MCF 10A (cell line): ENCODE measurements at regions not wholly inside any gene's neighbourhood (a gene's known extent, or its start where the extent isn't known, plus 50 kb on each side); places are given as distances from the start of the nearest gene placed in this dataset.
"Not testable (repeated sequence)": the region's sequence is repeated elsewhere in the genome, so short reads cannot be mapped to it uniquely, and the experiment has no call there.

Experiments used
- BruUV-seq: library from RNA; stranded (reverse); fragments of 400-500 nt; replicated peaks from 2 replicates; lab custom pipeline; 2021; lab: Mats Ljungman, UMichigan
- CTCF ChIA-PET: fragments of 300-600 bp; sonication (Branson Sonifier 250); formaldehyde crosslinking; extraction: SDS; loops from one replicate; lab custom pipeline; 2021; ENCODE audit warnings: antibody characterized with exemption, inconsistent platforms; lab: Yijun Ruan, JAX
- POLR2A ChIA-PET: fragments of 300-600, 350-650 bp; sonication (Branson Sonifier 250); formaldehyde crosslinking; extraction: SDS; loops from one replicate; lab custom pipeline; 2020; ENCODE audit warnings: antibody characterized with exemption, inconsistent platforms; lab: Yijun Ruan, JAX
- DNase-seq: peaks from one replicate; pipeline ENCODE4 v3.0.0-alpha.2; 2018; ENCODE audit not compliant: unreplicated experiment
- H3K27ac Mint-ChIP-seq: one replicate; pipeline ENCODE4 v1.8.0; 2022; ENCODE audit warnings: mild to moderate bottlenecking, low read depth, mixed read lengths; ENCODE audit not compliant: unreplicated experiment
- H3K27me3 Mint-ChIP-seq: one replicate; pipeline ENCODE4 v1.8.0; 2022; ENCODE audit warnings: mixed read lengths; ENCODE audit not compliant: insufficient read depth, unreplicated experiment
- H3K36me3 Mint-ChIP-seq: one replicate; pipeline ENCODE4 v1.8.0; 2022; ENCODE audit warnings: mild to moderate bottlenecking, moderate library complexity, mixed read lengths; ENCODE audit not compliant: insufficient read depth, unreplicated experiment
- H3K4me1 Mint-ChIP-seq: one replicate; pipeline ENCODE4 v1.8.0; 2022; ENCODE audit warnings: mixed read lengths; ENCODE audit not compliant: insufficient read depth, unreplicated experiment
- H3K4me3 Mint-ChIP-seq: one replicate; pipeline ENCODE4 v1.8.0; 2022; ENCODE audit warnings: mild to moderate bottlenecking, moderate library complexity, mixed read lengths; ENCODE audit not compliant: unreplicated experiment
- H3K9me3 Mint-ChIP-seq: one replicate; pipeline ENCODE4 v1.8.0; 2022; ENCODE audit warnings: mixed read lengths; ENCODE audit not compliant: unreplicated experiment
- intact Hi-C: fragments of 100-400 bp; cut with micrococcal nuclease; formaldehyde crosslinking; loops from 2 replicates; pipeline ENCODE4 v1.14.1; 2022
- TF ChIP-seq, protein P1 (sequence below): fragments of 200-600 bp; IDR thresholded peaks from one replicate; pipeline ENCODE4 v1.8.0; 2022; ENCODE audit warnings: antibody characterized with exemption, mild to moderate bottlenecking; ENCODE audit not compliant: unreplicated experiment

DNA sequence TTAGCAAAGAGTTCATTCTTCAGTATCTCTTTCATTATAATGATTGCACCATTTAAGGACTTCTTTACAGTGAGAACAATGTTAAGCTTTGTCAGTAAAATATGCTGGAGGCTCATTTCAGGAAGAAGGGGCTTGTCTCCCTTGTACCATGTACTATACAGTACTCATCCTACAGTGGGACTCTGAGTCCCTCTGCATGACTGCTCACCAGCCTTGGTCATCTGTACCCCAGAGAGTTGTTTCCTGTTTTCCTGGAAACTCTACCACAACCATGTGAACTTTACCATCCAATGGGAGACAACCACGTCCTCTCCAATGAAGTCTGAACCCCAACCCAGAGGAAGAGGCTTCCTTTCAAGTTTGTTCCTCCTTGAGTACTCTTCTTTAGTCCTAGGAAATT is 1171.1 kb upstream of the CRIM1 start:
- Mint-ChIP-seq H3K9me3 (no peaks in the 10 kb centered on the region), H3K36me3 (no peaks in the 10 kb centered on the region), H3K27me3 (peaks cover 45% of the 10 kb centered on the region), H3K4me3 (no peak overlapping the region), H3K4me1 (no peaks in the 10 kb centered on the region), H3K27ac (no peak overlapping the region)
- ChIA-PET CTCF (no interaction called here), POLR2A (no interaction called here)
- no TSS peak for BruUV-seq
- TF ChIP-seq, protein P1, sequence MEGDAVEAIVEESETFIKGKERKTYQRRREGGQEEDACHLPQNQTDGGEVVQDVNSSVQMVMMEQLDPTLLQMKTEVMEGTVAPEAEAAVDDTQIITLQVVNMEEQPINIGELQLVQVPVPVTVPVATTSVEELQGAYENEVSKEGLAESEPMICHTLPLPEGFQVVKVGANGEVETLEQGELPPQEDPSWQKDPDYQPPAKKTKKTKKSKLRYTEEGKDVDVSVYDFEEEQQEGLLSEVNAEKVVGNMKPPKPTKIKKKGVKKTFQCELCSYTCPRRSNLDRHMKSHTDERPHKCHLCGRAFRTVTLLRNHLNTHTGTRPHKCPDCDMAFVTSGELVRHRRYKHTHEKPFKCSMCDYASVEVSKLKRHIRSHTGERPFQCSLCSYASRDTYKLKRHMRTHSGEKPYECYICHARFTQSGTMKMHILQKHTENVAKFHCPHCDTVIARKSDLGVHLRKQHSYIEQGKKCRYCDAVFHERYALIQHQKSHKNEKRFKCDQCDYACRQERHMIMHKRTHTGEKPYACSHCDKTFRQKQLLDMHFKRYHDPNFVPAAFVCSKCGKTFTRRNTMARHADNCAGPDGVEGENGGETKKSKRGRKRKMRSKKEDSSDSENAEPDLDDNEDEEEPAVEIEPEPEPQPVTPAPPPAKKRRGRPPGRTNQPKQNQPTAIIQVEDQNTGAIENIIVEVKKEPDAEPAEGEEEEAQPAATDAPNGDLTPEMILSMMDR: no peak
- DNase-seq: no peak
- intact Hi-C loops: no loop called here

DNA sequence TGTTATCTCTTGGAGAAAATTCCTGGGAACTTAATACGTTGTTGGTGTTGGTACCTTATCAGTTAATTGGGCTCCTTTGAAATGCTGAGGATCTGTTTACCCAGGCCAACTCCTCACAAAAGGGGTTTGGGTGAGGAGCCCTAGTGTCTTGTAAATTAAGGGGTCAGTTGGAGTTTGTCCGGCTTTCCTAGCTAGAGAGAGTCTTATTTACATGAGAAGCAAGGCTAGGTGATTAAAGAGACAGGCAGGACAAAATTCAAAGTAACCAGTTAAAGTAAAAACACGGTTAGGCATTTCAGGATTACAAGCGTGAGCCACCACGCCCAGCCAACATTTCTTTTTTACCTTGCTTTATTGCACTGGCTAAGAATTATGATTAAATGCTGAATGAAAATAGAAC is 1178.9 kb upstream of the CRIM1 start:
- intact Hi-C loops, H3K9me3 Mint-ChIP-seq, H3K4me1 Mint-ChIP-seq, DNase-seq, H3K36me3 Mint-ChIP-seq, BruUV-seq, H3K27ac Mint-ChIP-seq, POLR2A ChIA-PET, H3K4me3 Mint-ChIP-seq: not testable (repeated sequence)
- H3K27me3 Mint-ChIP-seq: peaks cover 73% of the 10 kb centered on the region
- CTCF ChIA-PET: interaction anchor here (0.6 kb wide), 1 partner anchor 233 kb away, joined by 3 read pairs; no protein-coding TSS in a partner anchor

DNA sequence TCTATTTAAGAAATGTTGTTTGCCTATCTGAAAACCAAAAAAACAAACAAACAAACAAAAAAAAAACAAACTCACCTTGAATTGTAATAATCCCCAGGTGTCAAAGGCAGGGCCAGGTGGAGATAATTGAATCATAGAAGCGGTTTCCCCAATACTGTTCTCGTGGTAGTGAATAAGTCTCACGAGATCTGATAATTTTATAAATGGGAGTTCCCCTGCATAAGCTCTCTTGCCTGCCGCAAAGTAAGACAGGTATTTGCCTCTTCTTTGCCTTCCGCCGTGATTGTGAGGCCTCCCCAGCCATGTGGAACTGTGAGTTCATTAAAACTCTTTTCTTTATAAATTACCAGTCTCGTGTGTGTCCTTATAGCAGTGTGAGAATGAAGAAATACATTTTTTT is 1180.7 kb upstream of the CRIM1 start:
- Mint-ChIP-seq H3K27me3 (peaks cover 79% of the 10 kb centered on the region), H3K27ac (no peak overlapping the region), H3K36me3 (no peaks in the 10 kb centered on the region), H3K4me3 (no peak overlapping the region), H3K4me1 (no peaks in the 10 kb centered on the region), H3K9me3 (no peaks in the 10 kb centered on the region)
- BruUV-seq: no TSS peak
- DNase-seq: no peak
- POLR2A ChIA-PET: no interaction called here
- intact Hi-C loops: no loop called here
- CTCF ChIA-PET: interaction anchor here (0.6 to 0.7 kb wide), 2 partner anchors 1090 to 1915 kb away, joined by 3 read pairs; no protein-coding TSS in a partner anchor
- TF ChIP-seq, protein P1: no peak

DNA sequence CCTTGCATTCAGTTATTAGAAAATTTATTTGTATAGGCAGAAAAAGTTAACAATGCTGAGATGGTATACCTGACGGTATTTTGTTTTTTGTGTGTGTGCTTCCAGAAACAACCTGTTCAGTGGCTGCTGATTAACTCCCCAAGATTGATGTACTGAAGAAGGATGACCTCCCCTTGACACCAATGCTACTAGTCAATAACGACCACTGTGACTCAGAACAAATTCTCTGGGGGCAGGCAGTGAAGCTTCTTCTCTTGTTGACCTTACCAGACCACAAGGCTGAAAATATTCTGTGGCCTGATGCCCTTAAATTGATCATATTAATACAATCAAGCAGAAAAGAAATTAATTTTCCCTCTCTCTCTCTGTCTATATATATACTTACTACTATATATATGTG is 1182.9 kb upstream of the CRIM1 start:
- no peak for DNase-seq
- intact Hi-C loops: no loop called here
- H3K4me1 Mint-ChIP-seq: no peaks in the 10 kb centered on the region
- no peak overlapping the region for H3K4me3 Mint-ChIP-seq
- BruUV-seq: no TSS peak
- H3K36me3 Mint-ChIP-seq: no peaks in the 10 kb centered on the region
- POLR2A ChIA-PET: no interaction called here
- no peak overlapping the region for H3K27ac Mint-ChIP-seq
- H3K27me3 Mint-ChIP-seq: peaks cover 69% of the 10 kb centered on the region
- H3K9me3 Mint-ChIP-seq: no peaks in the 10 kb centered on the region
- CTCF ChIA-PET: interaction anchor here (0.6 kb wide), 1 partner anchor 36 kb away, joined by 3 read pairs; no protein-coding TSS in a partner anchor
- TF ChIP-seq, protein P1: no peak
